Retinal pigment epithelial cell (primary cell): ENCODE measurements at regions not wholly inside any gene's neighbourhood (a gene's known extent, or its start where the extent isn't known, plus 50 kb on each side); places are given as distances from the start of the nearest gene placed in this dataset.
A peak's percentile ranks its signal among the peaks of the same experiment; 100 is the strongest.

ENCODE experiments used
- DNase-seq: peaks from one replicate; pipeline ENCODE4 v3.0.0-alpha.2; 2010; ENCODE audit warnings: low read depth
- H3K4me3 ChIP-seq: 2 replicates; pipeline ENCODE4 v1.5.1; 2011; ENCODE audit warnings: mild to moderate bottlenecking, low read length, control low read depth, moderate library complexity
- TF ChIP-seq, protein P1 (sequence below): conservative IDR thresholded peaks from 2 replicates; pipeline ENCODE4 v1.5.1; 2011; ENCODE audit warnings: low read depth, low read length, control low read depth, inconsistent platforms

DNA sequence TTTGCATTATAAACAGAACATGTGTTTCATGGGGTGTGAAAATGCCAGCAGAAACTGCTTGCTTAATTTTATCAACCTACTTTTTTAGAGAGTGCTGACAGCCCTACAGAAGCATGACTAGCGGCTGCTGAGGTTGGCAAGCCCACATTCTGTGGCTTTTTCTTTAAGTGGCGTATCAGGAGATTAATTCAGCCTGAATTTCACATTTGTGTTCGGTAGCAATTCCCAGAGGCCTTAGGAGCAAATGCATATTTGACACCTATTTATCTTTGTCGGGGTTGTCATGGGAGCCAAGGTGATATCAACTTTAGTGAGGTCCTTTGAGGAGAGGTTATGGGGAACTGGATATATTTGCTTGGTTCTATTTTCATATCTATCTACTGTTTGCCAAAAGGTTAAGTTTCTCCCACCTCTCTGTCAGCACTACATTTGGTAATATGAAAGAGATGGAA is 140.9 kb downstream of the KCNJ2 start:
- TF ChIP-seq, protein P1, sequence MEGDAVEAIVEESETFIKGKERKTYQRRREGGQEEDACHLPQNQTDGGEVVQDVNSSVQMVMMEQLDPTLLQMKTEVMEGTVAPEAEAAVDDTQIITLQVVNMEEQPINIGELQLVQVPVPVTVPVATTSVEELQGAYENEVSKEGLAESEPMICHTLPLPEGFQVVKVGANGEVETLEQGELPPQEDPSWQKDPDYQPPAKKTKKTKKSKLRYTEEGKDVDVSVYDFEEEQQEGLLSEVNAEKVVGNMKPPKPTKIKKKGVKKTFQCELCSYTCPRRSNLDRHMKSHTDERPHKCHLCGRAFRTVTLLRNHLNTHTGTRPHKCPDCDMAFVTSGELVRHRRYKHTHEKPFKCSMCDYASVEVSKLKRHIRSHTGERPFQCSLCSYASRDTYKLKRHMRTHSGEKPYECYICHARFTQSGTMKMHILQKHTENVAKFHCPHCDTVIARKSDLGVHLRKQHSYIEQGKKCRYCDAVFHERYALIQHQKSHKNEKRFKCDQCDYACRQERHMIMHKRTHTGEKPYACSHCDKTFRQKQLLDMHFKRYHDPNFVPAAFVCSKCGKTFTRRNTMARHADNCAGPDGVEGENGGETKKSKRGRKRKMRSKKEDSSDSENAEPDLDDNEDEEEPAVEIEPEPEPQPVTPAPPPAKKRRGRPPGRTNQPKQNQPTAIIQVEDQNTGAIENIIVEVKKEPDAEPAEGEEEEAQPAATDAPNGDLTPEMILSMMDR: no peak
- DNase-seq: peak; percentile 54
- no peak overlapping the region for H3K4me3 ChIP-seq

DNA sequence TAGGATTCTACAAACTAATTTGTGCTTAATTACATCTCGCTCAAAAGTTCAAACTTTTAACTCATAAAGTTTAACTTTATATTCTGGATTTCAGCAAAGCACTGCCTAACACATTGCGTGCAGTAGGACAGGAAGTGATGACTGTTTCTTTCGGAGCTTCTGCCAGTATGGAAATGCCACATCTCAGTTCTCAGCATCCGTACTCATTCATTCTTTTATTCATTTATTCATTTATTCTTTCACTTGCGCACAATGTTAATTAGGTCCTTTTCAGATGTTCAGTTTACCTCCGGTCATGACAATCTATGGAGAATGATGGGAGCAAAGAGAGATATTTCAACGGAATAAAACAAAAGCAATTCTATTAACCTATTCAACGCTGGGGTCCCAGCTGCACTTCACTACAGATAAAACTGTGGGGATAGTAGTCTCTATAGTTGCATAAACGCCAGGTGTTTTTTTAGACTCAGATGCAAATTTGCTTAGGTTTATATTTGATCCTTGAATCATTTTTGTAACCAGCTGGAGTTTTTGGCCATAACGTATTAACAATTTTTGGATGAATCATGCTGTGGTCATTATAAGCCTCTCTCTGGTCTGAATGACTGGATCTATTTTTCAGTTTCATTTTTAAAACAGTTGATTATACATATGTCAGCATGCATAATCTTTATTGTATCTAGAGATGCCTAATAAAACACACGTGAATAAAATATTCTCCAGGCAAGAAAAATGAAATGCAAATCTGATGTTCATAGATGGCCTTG is 143.9 kb downstream of the KCNJ2 start:
- H3K4me3 ChIP-seq: no peak overlapping the region
- TF ChIP-seq, protein P1: no peak
- DNase-seq: no peak

DNA sequence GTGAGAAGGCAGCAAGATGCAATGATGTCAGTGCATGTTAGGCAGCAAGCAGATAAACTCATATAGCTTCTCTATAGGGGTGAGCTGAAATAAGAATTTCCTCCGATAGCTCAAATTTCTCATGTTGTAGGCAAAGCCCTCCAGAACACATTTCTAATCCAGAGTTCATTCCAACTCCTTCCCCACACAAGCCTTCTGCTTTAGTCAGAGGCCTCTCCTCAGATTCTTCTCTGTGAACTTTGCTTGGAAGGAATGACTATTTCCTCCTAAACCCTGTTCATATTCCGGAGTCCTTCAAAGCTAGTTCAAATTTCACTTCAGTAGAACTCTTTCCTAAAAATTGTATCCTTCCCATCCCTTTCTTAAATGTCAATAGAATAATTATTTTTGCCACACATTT is 144.8 kb downstream of the KCNJ2 start:
- no peak overlapping the region for H3K4me3 ChIP-seq
- TF ChIP-seq, protein P1: no peak
- DNase-seq: no peak

DNA sequence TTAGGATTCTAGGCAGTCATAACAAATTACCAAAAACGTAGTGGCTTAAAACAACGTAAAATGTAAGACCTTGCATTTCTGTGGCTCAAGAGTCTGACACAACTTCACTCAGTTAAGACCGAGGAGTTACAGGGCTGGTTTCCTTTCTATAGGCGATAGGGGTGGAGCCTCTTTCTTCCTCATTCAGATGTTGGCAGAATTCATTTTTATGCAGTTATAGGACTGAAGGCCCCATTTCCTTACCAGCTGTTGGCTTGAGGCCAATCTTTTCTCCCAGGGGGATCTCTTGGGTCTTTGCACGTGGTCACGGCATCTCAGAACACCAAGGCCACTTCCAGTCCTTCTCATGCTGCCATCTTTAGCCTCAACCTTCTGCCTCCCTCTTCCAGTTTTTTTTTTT is 145.2 kb downstream of the KCNJ2 start:
- TF ChIP-seq, protein P1: no peak
- no peak for DNase-seq
- H3K4me3 ChIP-seq: no peak overlapping the region

DNA sequence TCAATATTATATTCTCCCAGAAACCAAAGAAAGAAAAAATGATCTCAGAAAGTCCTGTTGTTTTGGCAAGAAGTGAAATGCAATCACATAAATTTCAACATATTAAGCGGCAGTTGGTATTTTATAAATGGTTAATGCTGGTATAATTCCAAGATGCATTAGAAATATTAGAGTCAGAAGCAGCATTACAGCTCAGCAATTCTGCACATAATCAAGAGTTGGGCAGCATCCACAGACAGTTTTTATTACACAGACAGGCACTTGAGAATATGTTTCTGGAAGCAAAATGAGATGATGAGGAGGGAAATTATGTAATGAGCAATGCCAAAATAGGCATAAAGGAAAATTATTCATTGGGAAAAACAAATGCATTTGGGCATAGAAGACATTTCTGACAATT is 148.1 kb downstream of the KCNJ2 start:
- H3K4me3 ChIP-seq: no peak overlapping the region
- no peak for DNase-seq
- TF ChIP-seq, protein P1: no peak

DNA sequence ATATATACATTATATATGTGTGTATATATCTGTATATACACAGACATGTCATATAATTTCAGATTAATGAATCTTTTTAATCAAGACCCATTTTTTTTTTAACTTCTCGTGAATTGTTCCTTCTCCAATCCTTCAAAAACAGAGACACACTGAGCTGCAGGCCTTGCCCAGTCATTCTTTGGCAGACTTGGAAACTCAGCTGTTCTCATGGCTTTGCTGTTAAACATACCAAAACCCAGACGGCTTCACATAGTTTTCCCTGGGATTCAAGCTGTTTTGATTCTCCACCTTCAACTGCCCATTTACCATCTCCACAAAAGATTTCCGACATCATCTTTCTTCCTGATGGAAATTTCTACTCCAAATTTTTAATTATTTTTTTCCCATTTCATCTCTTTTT is 148.7 kb downstream of the KCNJ2 start:
- no peak for DNase-seq
- no peak overlapping the region for H3K4me3 ChIP-seq
- TF ChIP-seq, protein P1: no peak

DNA sequence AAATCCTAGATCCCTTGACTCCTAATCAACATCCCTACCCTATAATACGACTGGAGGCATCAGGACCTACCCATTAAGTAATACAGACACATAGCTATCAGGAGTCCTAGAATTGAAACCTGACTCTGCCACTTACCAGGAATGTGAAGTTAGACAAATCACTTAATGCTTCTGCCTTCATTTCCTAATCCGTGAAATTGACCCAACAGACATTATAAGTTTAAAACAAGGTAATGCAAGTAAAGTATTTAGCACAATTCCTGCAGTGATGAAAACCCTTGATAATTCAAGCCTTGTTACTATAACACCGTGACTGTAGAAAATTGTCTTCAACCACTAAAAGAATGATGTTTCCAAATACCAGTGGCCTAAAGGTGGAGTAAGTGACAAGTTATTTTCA is 150.2 kb downstream of the KCNJ2 start:
- TF ChIP-seq, protein P1: no peak
- no peak overlapping the region for H3K4me3 ChIP-seq

More for the DNA sequence above, 150.2 kb downstream of the KCNJ2 start:
- no peak for DNase-seq
